SK-N-SH treated with all-trans-retinoic acid at 6 μM for 48 hours (cell line): ENCODE measurements at regions not wholly inside any gene's neighbourhood (a gene's known extent, or its start where the extent isn't known, plus 50 kb on each side); places are given as distances from the start of the nearest gene placed in this dataset.

ENCODE experiments used
- BACH2 ChIP-seq: fragments of 250-450 bp; sonication (Bioruptor Pico); IDR thresholded peaks from 2 replicates; pipeline ENCODE4 v1.9.0; 2021; ENCODE audit warnings: mild to moderate bottlenecking, borderline replicate concordance
- ISL1 ChIP-seq: fragments of 250-450 bp; sonication (Bioruptor Pico); IDR thresholded peaks from 2 replicates; pipeline ENCODE4 v2.1.2; 2022; ENCODE audit warnings: mild to moderate bottlenecking, moderate library complexity
- PPARA ChIP-seq: fragments of 250-450 bp; sonication (Bioruptor Pico); IDR thresholded peaks from 2 replicates; pipeline ENCODE4 v1.5.0; 2020; ENCODE audit warnings: mild to moderate bottlenecking, borderline replicate concordance
- RARB ChIP-seq: fragments of 250-450 bp; sonication (Bioruptor Pico); IDR thresholded peaks from 2 replicates; pipeline ENCODE4 v1.8.0; 2021; ENCODE audit warnings: mild to moderate bottlenecking, moderate library complexity
- SNAI2 ChIP-seq: fragments of 250-450 bp; sonication (Bioruptor Pico); IDR thresholded peaks from 2 replicates; pipeline ENCODE4 v1.5.0; 2020; ENCODE audit warnings: mild to moderate bottlenecking, moderate library complexity
- TCF4 ChIP-seq: fragments of 250-450 bp; sonication (Bioruptor Pico); IDR thresholded peaks from 2 replicates; pipeline ENCODE4 v1.8.0; 2021; ENCODE audit warnings: mild to moderate bottlenecking, moderate library complexity, borderline replicate concordance
- TOX ChIP-seq: fragments of 250-450 bp; sonication (Bioruptor Pico); IDR thresholded peaks from 2 replicates; pipeline ENCODE4 v1.8.0; 2021; ENCODE audit warnings: mild to moderate bottlenecking, moderate library complexity, borderline replicate concordance
- ZFP3 ChIP-seq: fragments of 250-450 bp; sonication (Bioruptor Pico); IDR thresholded peaks from 2 replicates; pipeline ENCODE4 v1.5.0; 2020; ENCODE audit warnings: mild to moderate bottlenecking, moderate library complexity
- ZFP30 ChIP-seq: fragments of 450-650 bp; formaldehyde crosslinking; IDR thresholded peaks from 2 replicates; pipeline ENCODE4 v1.5.0; 2022; ENCODE audit warnings: mild to moderate bottlenecking, moderate library complexity
- ZNF565 ChIP-seq: fragments of 450-650 bp; formaldehyde crosslinking; conservative IDR thresholded peaks from 2 replicates; pipeline ENCODE4 v1.5.0; 2020; ENCODE audit warnings: low read depth, mild to moderate bottlenecking, moderate library complexity
- ZNF70 ChIP-seq: fragments of 450-650 bp; formaldehyde crosslinking; IDR thresholded peaks from 2 replicates; pipeline ENCODE4 v1.5.0; 2020; ENCODE audit warnings: mild to moderate bottlenecking, moderate library complexity
- TF ChIP-seq, protein P1 (sequence below): fragments of 250-450 bp; sonication (Bioruptor Pico); IDR thresholded peaks from 2 replicates; pipeline ENCODE4 v1.5.1; 2020; ENCODE audit warnings: low read depth, mild to moderate bottlenecking, moderate library complexity
- TF ChIP-seq, protein P2 (sequence below): fragments of 250-450 bp; sonication (Bioruptor Pico); IDR thresholded peaks from 2 replicates; pipeline ENCODE4 v1.5.0; 2020; ENCODE audit warnings: mild to moderate bottlenecking, moderate library complexity
- TF ChIP-seq, protein P3 (sequence below): fragments of 250-450 bp; sonication (Bioruptor Pico); IDR thresholded peaks from 2 replicates; pipeline ENCODE4 v1.8.0; 2020; ENCODE audit warnings: mild to moderate bottlenecking, moderate library complexity, borderline replicate concordance

DNA sequence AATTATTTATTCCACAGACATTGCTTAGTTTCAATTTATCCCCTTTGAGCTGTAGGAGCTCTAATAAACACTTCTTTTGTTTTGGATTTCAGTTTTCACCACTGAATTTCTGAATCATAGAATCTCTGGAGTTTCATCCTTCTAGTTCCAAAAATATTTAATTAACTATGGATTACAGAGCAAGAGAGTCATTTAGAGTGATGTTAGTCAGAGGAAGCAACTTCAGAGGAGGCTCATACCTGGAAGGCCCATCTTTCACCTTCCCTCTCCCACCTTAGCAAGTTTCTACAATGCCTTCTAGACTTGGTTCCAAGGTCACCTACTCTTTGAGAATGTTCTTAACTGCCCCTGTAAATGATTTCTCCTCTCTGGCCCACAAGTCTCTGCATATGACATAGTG, 353.2 kb downstream of the SPRY2 start:
- no peak for TF ChIP-seq SNAI2
- TF ChIP-seq ZNF70 (CRISPR knock-in tag): no peak
- TF ChIP-seq ISL1 (CRISPR knock-in tag): no peak
- TF ChIP-seq ZNF565 (CRISPR knock-in tag): no peak
- TF ChIP-seq ZFP3 (CRISPR knock-in tag): no peak
- no peak for TF ChIP-seq ZFP30 (CRISPR knock-in tag)
- no peak for TF ChIP-seq TOX (CRISPR knock-in tag)
- TF ChIP-seq TCF4 (CRISPR knock-in tag): no peak
- no peak for TF ChIP-seq RARB (CRISPR knock-in tag)
- no peak for TF ChIP-seq PPARA (CRISPR knock-in tag)
- TF ChIP-seq, protein P1, sequence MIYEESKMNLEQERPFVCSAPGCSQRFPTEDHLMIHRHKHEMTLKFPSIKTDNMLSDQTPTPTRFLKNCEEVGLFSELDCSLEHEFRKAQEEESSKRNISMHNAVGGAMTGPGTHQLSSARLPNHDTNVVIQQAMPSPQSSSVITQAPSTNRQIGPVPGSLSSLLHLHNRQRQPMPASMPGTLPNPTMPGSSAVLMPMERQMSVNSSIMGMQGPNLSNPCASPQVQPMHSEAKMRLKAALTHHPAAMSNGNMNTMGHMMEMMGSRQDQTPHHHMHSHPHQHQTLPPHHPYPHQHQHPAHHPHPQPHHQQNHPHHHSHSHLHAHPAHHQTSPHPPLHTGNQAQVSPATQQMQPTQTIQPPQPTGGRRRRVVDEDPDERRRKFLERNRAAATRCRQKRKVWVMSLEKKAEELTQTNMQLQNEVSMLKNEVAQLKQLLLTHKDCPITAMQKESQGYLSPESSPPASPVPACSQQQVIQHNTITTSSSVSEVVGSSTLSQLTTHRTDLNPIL (CRISPR knock-in tag): no peak
- TF ChIP-seq, protein P2, sequence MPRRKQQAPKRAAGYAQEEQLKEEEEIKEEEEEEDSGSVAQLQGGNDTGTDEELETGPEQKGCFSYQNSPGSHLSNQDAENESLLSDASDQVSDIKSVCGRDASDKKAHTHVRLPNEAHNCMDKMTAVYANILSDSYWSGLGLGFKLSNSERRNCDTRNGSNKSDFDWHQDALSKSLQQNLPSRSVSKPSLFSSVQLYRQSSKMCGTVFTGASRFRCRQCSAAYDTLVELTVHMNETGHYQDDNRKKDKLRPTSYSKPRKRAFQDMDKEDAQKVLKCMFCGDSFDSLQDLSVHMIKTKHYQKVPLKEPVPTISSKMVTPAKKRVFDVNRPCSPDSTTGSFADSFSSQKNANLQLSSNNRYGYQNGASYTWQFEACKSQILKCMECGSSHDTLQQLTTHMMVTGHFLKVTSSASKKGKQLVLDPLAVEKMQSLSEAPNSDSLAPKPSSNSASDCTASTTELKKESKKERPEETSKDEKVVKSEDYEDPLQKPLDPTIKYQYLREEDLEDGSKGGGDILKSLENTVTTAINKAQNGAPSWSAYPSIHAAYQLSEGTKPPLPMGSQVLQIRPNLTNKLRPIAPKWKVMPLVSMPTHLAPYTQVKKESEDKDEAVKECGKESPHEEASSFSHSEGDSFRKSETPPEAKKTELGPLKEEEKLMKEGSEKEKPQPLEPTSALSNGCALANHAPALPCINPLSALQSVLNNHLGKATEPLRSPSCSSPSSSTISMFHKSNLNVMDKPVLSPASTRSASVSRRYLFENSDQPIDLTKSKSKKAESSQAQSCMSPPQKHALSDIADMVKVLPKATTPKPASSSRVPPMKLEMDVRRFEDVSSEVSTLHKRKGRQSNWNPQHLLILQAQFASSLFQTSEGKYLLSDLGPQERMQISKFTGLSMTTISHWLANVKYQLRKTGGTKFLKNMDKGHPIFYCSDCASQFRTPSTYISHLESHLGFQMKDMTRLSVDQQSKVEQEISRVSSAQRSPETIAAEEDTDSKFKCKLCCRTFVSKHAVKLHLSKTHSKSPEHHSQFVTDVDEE (CRISPR knock-in tag): no peak
- no peak for TF ChIP-seq BACH2 (CRISPR knock-in tag)
- TF ChIP-seq, protein P3, sequence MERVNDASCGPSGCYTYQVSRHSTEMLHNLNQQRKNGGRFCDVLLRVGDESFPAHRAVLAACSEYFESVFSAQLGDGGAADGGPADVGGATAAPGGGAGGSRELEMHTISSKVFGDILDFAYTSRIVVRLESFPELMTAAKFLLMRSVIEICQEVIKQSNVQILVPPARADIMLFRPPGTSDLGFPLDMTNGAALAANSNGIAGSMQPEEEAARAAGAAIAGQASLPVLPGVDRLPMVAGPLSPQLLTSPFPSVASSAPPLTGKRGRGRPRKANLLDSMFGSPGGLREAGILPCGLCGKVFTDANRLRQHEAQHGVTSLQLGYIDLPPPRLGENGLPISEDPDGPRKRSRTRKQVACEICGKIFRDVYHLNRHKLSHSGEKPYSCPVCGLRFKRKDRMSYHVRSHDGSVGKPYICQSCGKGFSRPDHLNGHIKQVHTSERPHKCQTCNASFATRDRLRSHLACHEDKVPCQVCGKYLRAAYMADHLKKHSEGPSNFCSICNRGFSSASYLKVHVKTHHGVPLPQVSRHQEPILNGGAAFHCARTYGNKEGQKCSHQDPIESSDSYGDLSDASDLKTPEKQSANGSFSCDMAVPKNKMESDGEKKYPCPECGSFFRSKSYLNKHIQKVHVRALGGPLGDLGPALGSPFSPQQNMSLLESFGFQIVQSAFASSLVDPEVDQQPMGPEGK (CRISPR knock-in tag): no peak
